ENCODE measurements at regions not wholly inside any gene's neighbourhood (a gene's known extent, or its start where the extent isn't known, plus 50 kb on each side); places are given as distances from the start of the nearest gene placed in this dataset.

DNA sequence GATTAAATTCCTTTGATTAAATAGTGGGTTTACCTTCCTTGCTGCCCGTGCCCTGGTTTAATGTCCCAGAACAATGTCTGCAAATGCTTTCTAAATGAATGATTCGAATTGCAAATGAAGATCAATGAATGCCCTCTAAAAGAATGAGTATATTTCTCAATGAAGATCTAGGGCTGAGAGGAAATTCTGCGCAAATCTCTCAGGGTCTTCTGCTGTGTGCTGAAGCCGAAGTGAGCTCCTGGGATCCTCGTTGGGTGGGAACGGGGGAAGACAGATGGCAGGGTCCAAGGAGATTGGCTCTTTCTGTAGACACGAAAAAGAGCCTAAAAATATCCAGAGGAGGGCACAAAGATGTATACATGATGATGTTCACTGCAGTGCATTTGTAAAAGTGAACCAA lies 224.8 kb downstream of the STIM2 start:
- no peak overlapping the region for H3K27ac Mint-ChIP-seq (ENCODE audit: unreplicated experiment)
- peak overlapping the region; percentile 89 for H3K4me3 Mint-ChIP-seq
- H3K27me3 Mint-ChIP-seq (ENCODE audit: low read depth) = peaks cover 50% of the 10 kb centered on the region
- no peaks in the 10 kb centered on the region for H3K9me3 Mint-ChIP-seq
- peaks cover 44% of the 10 kb centered on the region for H3K4me1 Mint-ChIP-seq
- TF ChIP-seq, protein P1, sequence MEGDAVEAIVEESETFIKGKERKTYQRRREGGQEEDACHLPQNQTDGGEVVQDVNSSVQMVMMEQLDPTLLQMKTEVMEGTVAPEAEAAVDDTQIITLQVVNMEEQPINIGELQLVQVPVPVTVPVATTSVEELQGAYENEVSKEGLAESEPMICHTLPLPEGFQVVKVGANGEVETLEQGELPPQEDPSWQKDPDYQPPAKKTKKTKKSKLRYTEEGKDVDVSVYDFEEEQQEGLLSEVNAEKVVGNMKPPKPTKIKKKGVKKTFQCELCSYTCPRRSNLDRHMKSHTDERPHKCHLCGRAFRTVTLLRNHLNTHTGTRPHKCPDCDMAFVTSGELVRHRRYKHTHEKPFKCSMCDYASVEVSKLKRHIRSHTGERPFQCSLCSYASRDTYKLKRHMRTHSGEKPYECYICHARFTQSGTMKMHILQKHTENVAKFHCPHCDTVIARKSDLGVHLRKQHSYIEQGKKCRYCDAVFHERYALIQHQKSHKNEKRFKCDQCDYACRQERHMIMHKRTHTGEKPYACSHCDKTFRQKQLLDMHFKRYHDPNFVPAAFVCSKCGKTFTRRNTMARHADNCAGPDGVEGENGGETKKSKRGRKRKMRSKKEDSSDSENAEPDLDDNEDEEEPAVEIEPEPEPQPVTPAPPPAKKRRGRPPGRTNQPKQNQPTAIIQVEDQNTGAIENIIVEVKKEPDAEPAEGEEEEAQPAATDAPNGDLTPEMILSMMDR (conservative IDR thresholded peaks at IDR 0.05) = no peak
- H3K36me3 Mint-ChIP-seq (ENCODE audit: low read depth) = no peaks in the 10 kb centered on the region
- DNase-seq (ENCODE audit: low read depth, low spot score) = no peak

DNA sequence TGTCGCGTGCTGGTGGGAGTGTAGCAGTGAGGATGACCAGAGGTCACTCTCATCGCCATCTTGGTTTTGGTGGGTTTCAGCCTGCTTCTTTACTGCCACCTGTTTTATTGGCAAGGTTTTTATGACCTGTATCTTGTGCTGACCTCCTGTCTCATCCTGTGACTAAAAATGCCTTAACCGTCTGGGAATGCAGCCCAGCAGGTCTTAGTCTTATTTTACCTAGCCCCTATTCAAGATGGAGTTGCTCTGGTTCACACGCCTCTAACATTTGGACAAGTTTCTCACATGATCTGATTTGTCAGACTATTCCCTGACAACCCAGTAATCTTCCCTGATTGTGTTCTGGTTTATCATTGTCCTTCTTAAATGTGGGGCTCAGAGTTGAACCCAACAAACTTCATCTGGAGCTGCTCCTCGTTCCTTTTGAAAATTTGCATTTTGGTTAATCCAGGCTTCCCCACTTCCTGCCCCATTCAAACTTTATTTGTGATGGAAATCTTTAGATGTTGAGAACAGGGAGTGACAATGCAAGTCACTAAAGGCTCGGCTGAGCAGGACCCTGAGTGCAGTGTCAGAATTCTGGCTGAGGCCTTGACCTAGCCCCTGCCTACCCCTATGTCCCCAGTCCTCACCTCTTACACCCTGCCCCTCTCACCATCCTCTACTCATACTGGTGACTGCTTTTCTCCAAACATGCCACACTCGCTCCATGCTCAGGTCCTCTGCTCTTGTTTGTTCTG lies 226.8 kb downstream of the STIM2 start:
- peak overlapping the region; percentile 18 for H3K4me3 Mint-ChIP-seq
- H3K27me3 Mint-ChIP-seq (ENCODE audit: low read depth) = peaks cover 63% of the 10 kb centered on the region
- no peaks in the 10 kb centered on the region for H3K9me3 Mint-ChIP-seq
- no peaks in the 10 kb centered on the region for H3K36me3 Mint-ChIP-seq (ENCODE audit: low read depth)
- TF ChIP-seq, protein P1 (conservative IDR thresholded peaks at IDR 0.05) = no peak
- DNase-seq (ENCODE audit: low read depth, low spot score) = no peak
- no peak overlapping the region for H3K27ac Mint-ChIP-seq (ENCODE audit: unreplicated experiment)
- peaks cover 45% of the 10 kb centered on the region for H3K4me1 Mint-ChIP-seq

- DNase-seq (ENCODE audit: low read depth, low spot score) = no peak
- Mint-ChIP-seq H3K4me1 (peaks cover 45% of the 10 kb centered on the region), H3K9me3 (no peaks in the 10 kb centered on the region), H3K27me3 (ENCODE audit: low read depth) (peaks cover 53% of the 10 kb centered on the region), H3K36me3 (ENCODE audit: low read depth) (no peaks in the 10 kb centered on the region), H3K4me3 (no peak overlapping the region), H3K27ac (ENCODE audit: unreplicated experiment) (no peak overlapping the region)
- TF ChIP-seq, protein P1 (conservative IDR thresholded peaks at IDR 0.05) = no peak
These were observed 227.8 kb downstream of the STIM2 start for GRCh38 chr4:27088491-27088890.

DNA sequence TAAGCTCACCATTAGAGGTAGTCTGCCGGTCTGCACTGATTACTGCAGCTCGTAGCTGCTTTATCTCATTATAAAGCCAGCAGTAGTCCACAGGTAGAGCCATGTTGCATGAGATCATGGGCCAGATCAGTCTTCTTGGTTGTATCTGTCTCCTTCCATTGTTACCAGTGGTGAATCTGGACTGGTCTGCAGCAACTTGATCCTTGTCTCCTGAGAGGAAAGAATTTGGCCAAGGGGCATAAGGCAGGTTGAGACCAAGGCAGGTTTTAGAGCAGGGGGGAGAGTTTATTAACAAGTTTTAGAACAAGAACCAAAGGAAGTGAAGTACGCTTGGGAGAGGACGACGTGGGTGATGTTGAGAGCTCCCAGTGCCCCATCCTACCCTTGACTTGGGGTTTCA lies 228.5 kb downstream of the STIM2 start:
- Mint-ChIP-seq H3K27ac (ENCODE audit: unreplicated experiment) (no peak overlapping the region), H3K4me3 (no peak overlapping the region), H3K4me1 (peaks cover 38% of the 10 kb centered on the region), H3K9me3 (no peaks in the 10 kb centered on the region), H3K36me3 (ENCODE audit: low read depth) (no peaks in the 10 kb centered on the region), H3K27me3 (ENCODE audit: low read depth) (peaks cover 46% of the 10 kb centered on the region)
- DNase-seq (ENCODE audit: low read depth, low spot score) = no peak
- TF ChIP-seq, protein P1 (conservative IDR thresholded peaks at IDR 0.05) = no peak

- Mint-ChIP-seq H3K36me3 (ENCODE audit: low read depth) (no peaks in the 10 kb centered on the region), H3K9me3 (no peaks in the 10 kb centered on the region), H3K27ac (ENCODE audit: unreplicated experiment) (peak overlapping the region; percentile 14), H3K27me3 (ENCODE audit: low read depth) (peaks cover 34% of the 10 kb centered on the region), H3K4me1 (peaks cover 29% of the 10 kb centered on the region), H3K4me3 (no peak overlapping the region)
- TF ChIP-seq, protein P1 (conservative IDR thresholded peaks at IDR 0.05) = no peak
- no peak for DNase-seq (ENCODE audit: low read depth, low spot score)
These were observed 229.8 kb downstream of the STIM2 start for GRCh38 chr4:27090406-27090805.

Data from neural crest cell (in vitro differentiated cells).